ENCODE measurements at regions not wholly inside any gene's neighbourhood (a gene's known extent, or its start where the extent isn't known, plus 50 kb on each side); places are given as distances from the start of the nearest gene placed in this dataset.
"Not testable (repeated sequence)": the region's sequence is repeated elsewhere in the genome, so short reads cannot be mapped to it uniquely, and the experiment has no call there.

DNA sequence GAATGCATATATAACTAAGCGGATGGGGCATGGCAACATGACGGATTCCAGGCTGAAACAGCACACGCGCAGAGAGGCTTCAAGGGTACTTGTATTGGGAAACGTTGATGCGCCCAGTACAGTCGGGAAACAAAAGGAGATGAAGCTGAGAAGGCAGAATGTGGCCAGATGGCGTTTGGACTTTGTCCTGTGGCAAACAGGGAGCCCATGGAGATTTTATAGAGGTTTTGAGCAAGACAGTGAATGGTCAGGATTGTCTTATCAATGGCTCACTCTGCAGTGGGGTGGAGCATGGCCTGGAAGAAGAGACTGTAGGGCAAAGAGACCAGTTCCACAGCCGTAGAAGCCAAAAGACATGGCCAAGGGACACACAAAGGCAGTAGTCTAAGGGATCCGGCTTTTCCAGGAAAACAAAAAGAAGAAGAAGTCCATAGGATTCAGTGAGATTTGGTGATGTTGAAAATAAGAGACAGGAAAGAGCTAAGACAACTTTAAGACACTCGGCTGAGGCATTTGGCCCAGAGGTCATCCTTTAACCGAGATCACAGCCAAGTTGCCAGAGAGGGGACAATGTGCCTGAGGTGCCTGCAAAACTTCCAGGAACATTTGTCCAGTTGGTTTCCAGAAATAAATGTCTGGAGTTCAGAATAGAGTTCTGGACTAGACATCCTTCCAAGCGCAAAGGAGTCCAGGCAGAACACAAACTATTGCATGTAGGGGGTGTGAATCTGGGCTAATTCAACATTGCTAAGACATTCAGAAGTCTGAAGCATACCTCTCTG is 123.0 kb upstream of the RREB1 start:
- Histone ChIP-seq H3K4me1 (peaks cover 8% of the 10 kb centered on the region), H3K9me3 (no peaks in the 10 kb centered on the region), H3K27me3 (no peaks in the 10 kb centered on the region), H3K27ac (no peak overlapping the region), H3K4me3 (no peak overlapping the region), H3K36me3 (replicated peaks in 1 of 2; ENCODE audit: insufficient read depth in 1 of 2, low read depth in 2 of 2) (no peaks in the 10 kb centered on the region)
- TF ChIP-seq POLR2A (IDR thresholded peaks at IDR 0.05) (no peak), CTCF (IDR thresholded peaks at IDR 0.05) (no peak)
- DNase-seq: peak in 2 of 4 donors; percentile 42 to 53
- WGBS, 2 donors: 52 to 65% methylated on average over 13 of the region's 13 CpGs
- ATAC-seq: no peak
- intact Hi-C loops (cut with DNase I): no loop called here

DNA sequence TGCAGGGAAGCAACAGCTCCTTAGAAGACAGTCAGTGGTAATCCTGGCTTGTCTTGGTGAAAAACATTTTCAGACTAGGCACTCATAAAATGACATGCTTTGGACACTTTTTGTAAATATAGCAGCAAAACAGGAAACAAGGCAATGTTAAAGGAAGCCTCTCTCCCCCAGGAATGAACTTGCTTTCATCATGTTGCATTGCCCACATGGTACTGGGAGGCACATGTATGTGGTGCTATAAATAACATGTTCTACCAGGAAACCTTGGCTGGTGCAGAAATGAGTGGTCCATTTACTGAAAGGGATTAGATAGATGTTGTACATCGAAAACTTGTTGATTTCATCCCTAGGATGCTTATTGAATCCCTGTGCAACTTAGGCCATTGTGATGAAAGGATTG is 121.4 kb upstream of the RREB1 start:
- no peak for DNase-seq
- Histone ChIP-seq H3K9me3 (no peaks in the 10 kb centered on the region), H3K4me3 (no peak overlapping the region), H3K36me3 (replicated peaks in 1 of 2; ENCODE audit: insufficient read depth in 1 of 2, low read depth in 2 of 2) (no peaks in the 10 kb centered on the region), H3K4me1 (peaks cover 8% of the 10 kb centered on the region), H3K27me3 (no peaks in the 10 kb centered on the region), H3K27ac (no peak overlapping the region)
- no peak for TF ChIP-seq CTCF (IDR thresholded peaks at IDR 0.05)
- no peak for TF ChIP-seq POLR2A (IDR thresholded peaks at IDR 0.05)
- intact Hi-C loops (cut with DNase I): no loop called here
- ATAC-seq: no peak
- WGBS, 2 donors: 86 to 88% methylated on average over 1 of the region's 1 CpG

GRCh38 chr6:6987749-6988148 is 120.0 kb upstream of the RREB1 start:
- no peak for DNase-seq
- WGBS, 2 donors: 81 to 93% methylated on average over 4 of the region's 4 CpGs

GRCh38 chr6:6990059-6990458 is 117.7 kb upstream of the RREB1 start:
- intact Hi-C loops (cut with DNase I); H3K4me3 ChIP-seq: not testable (repeated sequence)
- 97% methylated on average over 4 of the region's 4 CpGs for WGBS, 2 donors

More at GRCh38 chr6:6987749-6988148, 120.0 kb upstream of the RREB1 start:
- peaks cover 8% of the 10 kb centered on the region for H3K4me1 ChIP-seq
- ATAC-seq: no peak
- no peaks in the 10 kb centered on the region for H3K27me3 ChIP-seq
- H3K36me3 ChIP-seq (replicated peaks in 1 of 2; ENCODE audit: insufficient read depth in 1 of 2, low read depth in 2 of 2): no peaks in the 10 kb centered on the region
- TF ChIP-seq CTCF (IDR thresholded peaks at IDR 0.05): no peak
- no peak for TF ChIP-seq POLR2A (IDR thresholded peaks at IDR 0.05)
- H3K27ac ChIP-seq: no peak overlapping the region
- no peak overlapping the region for H3K4me3 ChIP-seq
- H3K9me3 ChIP-seq: no peaks in the 10 kb centered on the region
- intact Hi-C loops (cut with DNase I): no loop called here

GRCh38 chr6:6993503-6994237 is 114.1 kb upstream of the RREB1 start:
- no peak overlapping the region for H3K4me3 ChIP-seq
- H3K4me1 ChIP-seq: peaks cover 31% of the 10 kb centered on the region
- H3K36me3 ChIP-seq (replicated peaks in 1 of 2; ENCODE audit: insufficient read depth in 1 of 2, low read depth in 2 of 2): no peaks in the 10 kb centered on the region
- H3K9me3 ChIP-seq: no peaks in the 10 kb centered on the region
- no peaks in the 10 kb centered on the region for H3K27me3 ChIP-seq
- peak overlapping the region in 1 of 4 donors; percentile 63 for H3K27ac ChIP-seq
- intact Hi-C loops (cut with DNase I): no loop called here
- TF ChIP-seq POLR2A (IDR thresholded peaks at IDR 0.05): no peak
- no peak for TF ChIP-seq CTCF (IDR thresholded peaks at IDR 0.05)
- ATAC-seq (peak; percentile 70), DNase-seq (peak in 1 of 4 donors; percentile 19)
- WGBS, 2 donors: 91 to 96% methylated on average over 4 of the region's 4 CpGs

More at GRCh38 chr6:6990059-6990458, 117.7 kb upstream of the RREB1 start:
- not testable (repeated sequence) for H3K9me3 ChIP-seq; H3K36me3 ChIP-seq (replicated peaks in 1 of 2; ENCODE audit: insufficient read depth in 1 of 2, low read depth in 2 of 2); DNase-seq; H3K27me3 ChIP-seq; ATAC-seq; H3K27ac ChIP-seq
- H3K4me1 ChIP-seq: peaks cover 14% of the 10 kb centered on the region

All from body of pancreas (tissue), 4 donors.